Neuron (in vitro differentiated cells): ENCODE measurements at regions not wholly inside any gene's neighbourhood (a gene's known extent, or its start where the extent isn't known, plus 50 kb on each side); places are given as distances from the start of the nearest gene placed in this dataset.
A peak's percentile ranks its signal among the peaks of the same experiment; 100 is the strongest.

ENCODE experiments used
- H2AFZ ChIP-seq: one replicate; pipeline ENCODE4 v1.6.1; 2013; ENCODE audit warnings: low read depth, mild to moderate bottlenecking, inconsistent platforms, low read length, moderate library complexity
- H3K27me3 ChIP-seq: one replicate; pipeline ENCODE4 v1.6.1; 2013; ENCODE audit warnings: low read length; ENCODE audit not compliant: insufficient read depth
- H3K36me3 ChIP-seq: one replicate; pipeline ENCODE4 v1.6.1; 2013; ENCODE audit warnings: low read length; ENCODE audit not compliant: insufficient read depth
- H3K4me1 ChIP-seq: one replicate; pipeline ENCODE4 v1.6.1; 2013; ENCODE audit warnings: low read length; ENCODE audit not compliant: insufficient read depth
- H3K4me3 ChIP-seq: 2 replicates; pipeline ENCODE4 v1.5.1; 2013; ENCODE audit warnings: mild to moderate bottlenecking, low read length, moderate library complexity
- H3K9me3 ChIP-seq: one replicate; pipeline ENCODE4 v1.6.1; 2013; ENCODE audit warnings: low read length

DNA sequence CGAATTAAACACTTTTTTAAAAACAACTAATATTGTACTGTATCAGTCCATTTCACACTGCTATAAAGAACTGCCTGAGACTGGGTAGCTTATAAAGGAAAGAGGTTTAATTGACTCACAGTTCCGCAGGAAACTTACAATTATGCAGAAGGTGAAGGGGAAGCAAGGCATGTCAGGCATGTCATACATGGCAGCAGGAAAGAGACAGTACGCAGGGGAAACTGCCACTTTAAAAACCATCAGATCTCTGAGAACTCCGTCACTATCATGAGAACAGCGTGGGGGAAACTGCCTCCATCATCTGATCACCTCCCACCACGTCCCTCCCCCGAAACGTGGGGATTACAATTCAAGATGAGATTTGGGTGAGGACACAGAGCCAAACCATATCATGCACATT is 162.8 kb upstream of the TPM1 start:
- peaks cover 4% of the 10 kb centered on the region for H3K9me3 ChIP-seq
- no peaks in the 10 kb centered on the region for H3K4me1 ChIP-seq
- no peaks in the 10 kb centered on the region for H3K36me3 ChIP-seq
- H3K4me3 ChIP-seq = no peak overlapping the region
- H2AFZ ChIP-seq = no peak overlapping the region
- H3K27me3 ChIP-seq = peaks cover 6% of the 10 kb centered on the region

- Histone ChIP-seq H3K9me3 (peaks cover 4% of the 10 kb centered on the region), H3K36me3 (no peaks in the 10 kb centered on the region), H3K27me3 (peaks cover 6% of the 10 kb centered on the region), H3K4me3 (no peak overlapping the region), H3K4me1 (no peaks in the 10 kb centered on the region), H2AFZ (no peak overlapping the region)
These were observed 162.3 kb upstream of the TPM1 start for GRCh38 chr15:62880278-62880677.

GRCh38 chr15:62881056-62881455 is 161.5 kb upstream of the TPM1 start:
- H3K9me3 ChIP-seq = peaks cover 4% of the 10 kb centered on the region
- H2AFZ ChIP-seq = no peak overlapping the region
- peaks cover 1% of the 10 kb centered on the region for H3K4me1 ChIP-seq
- no peak overlapping the region for H3K4me3 ChIP-seq
- peaks cover 6% of the 10 kb centered on the region for H3K27me3 ChIP-seq
- H3K36me3 ChIP-seq = no peaks in the 10 kb centered on the region

DNA sequence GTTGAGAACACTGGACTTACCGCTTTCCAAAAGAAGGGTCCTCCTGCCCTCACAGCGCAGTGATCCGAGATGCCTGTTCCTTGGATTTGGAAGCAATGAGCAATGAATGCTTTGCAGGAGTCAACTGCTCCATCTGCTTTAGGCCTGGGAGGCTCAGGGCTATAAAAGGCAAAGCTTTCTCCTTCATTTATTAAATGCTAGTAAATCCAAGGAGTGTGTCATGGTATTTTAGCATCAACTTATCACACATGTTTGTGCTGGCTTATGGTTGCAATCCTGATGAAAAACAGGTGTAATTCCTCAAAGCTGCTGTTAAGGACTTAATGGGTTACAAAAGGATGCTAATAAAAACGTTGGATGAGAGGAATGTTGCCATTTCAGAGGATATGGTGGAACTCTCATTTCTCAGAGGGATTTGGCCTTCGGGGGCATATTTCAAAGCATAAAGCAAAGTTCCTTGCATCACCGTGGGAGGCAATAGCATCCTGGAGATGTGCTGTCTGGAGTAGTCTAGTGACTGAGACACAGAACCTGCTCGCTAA is 158.5 kb upstream of the TPM1 start:
- Histone ChIP-seq H3K27me3 (peaks cover 9% of the 10 kb centered on the region), H3K9me3 (no peaks in the 10 kb centered on the region), H2AFZ (no peak overlapping the region), H3K4me3 (no peak overlapping the region), H3K36me3 (no peaks in the 10 kb centered on the region), H3K4me1 (peaks cover 21% of the 10 kb centered on the region)

DNA sequence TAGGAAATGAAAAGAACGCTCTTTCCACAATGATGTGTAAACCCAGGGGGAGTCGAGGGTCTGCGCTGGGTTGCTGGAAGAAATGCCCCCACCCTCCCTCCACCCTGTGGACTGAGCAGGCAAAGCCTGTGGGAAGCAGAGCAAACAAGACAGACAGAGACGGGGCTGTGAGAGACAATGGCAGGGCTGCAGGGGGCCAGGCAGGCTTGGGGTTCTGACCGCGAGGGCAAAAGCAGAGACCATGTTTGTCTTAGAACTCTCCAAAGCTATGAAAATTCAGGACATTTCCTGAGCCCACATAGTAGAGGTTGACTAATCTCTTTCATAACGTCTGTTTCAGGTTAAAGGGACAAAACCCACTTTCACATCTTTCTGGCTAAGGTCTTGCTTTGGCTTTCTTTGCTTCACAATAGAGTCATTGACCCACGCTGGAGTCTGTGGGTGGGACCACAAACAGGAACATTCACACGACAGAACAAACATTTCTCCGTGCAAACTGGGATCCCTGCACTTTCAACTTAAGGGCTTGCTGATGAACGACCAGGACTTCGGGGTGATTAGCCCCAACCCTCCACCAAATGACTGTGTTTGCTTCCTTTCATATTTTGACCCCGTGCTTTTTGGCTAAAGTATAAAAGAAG is 156.0 kb upstream of the TPM1 start:
- H3K4me1 ChIP-seq = peaks cover 24% of the 10 kb centered on the region
- peak overlapping the region; percentile 5 for H3K4me3 ChIP-seq

GRCh38 chr15:62887113-62887570 is 155.4 kb upstream of the TPM1 start:
- Histone ChIP-seq H3K9me3 (no peaks in the 10 kb centered on the region), H3K4me3 (peak overlapping the region; percentile 5)

More for the DNA sequence above, 156.0 kb upstream of the TPM1 start:
- Histone ChIP-seq H3K36me3 (no peaks in the 10 kb centered on the region), H3K9me3 (no peaks in the 10 kb centered on the region), H2AFZ (peak overlapping the region; percentile 35), H3K27me3 (peaks cover 11% of the 10 kb centered on the region)

GRCh38 chr15:62888623-62889022 is 153.9 kb upstream of the TPM1 start:
- Histone ChIP-seq H3K4me3 (no peak overlapping the region), H3K9me3 (no peaks in the 10 kb centered on the region), H3K4me1 (peaks cover 24% of the 10 kb centered on the region), H3K36me3 (no peaks in the 10 kb centered on the region), H3K27me3 (peaks cover 11% of the 10 kb centered on the region), H2AFZ (no peak overlapping the region)

More at GRCh38 chr15:62887113-62887570, 155.4 kb upstream of the TPM1 start:
- Histone ChIP-seq H3K4me1 (peaks cover 24% of the 10 kb centered on the region), H2AFZ (no peak overlapping the region), H3K36me3 (no peaks in the 10 kb centered on the region), H3K27me3 (peaks cover 11% of the 10 kb centered on the region)

GRCh38 chr15:62889141-62889661 is 153.3 kb upstream of the TPM1 start:
- Histone ChIP-seq H2AFZ (no peak overlapping the region), H3K4me1 (peaks cover 24% of the 10 kb centered on the region), H3K9me3 (no peaks in the 10 kb centered on the region)

DNA sequence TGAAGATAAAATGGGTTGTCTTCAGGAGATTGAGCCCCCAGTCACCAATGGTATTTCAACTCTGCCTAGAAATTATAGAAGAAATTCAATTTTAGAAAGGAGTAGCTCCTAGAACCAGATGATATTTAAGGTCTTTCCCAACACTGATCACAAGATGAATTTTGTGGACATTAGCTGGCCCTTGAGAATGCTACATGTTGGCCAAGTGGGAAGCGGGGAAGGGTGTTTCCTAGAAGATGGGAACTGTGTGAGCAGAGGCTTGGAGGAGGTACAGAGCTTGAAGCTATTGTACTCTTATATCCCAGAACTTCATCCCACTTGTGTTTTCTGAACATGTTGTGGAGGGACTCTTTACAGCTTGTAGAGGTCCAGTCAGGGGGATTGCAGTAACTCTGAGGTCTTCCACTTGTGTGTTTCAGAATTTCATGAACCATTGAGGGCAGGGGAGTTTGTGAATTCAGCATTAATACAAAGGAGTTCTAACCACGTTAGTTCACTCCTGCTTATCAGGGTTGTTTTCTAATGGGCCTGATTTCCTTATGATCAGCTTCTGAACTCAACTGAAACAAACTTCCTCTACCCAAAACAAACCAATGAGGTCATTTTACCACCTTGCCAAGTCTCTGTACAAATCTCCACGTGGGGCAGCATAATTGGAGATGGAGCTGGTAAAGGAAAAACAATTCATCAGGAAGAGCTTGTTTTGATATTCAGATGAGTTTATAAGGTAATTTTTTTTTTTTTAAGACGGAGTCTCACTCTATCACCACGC is 152.6 kb upstream of the TPM1 start:
- no peaks in the 10 kb centered on the region for H3K36me3 ChIP-seq
- no peak overlapping the region for H3K4me3 ChIP-seq
- peaks cover 6% of the 10 kb centered on the region for H3K27me3 ChIP-seq
- H3K4me1 ChIP-seq = peaks cover 24% of the 10 kb centered on the region
- no peak overlapping the region for H2AFZ ChIP-seq
- H3K9me3 ChIP-seq = no peaks in the 10 kb centered on the region

More at GRCh38 chr15:62889141-62889661, 153.3 kb upstream of the TPM1 start:
- Histone ChIP-seq H3K4me3 (no peak overlapping the region), H3K27me3 (peaks cover 9% of the 10 kb centered on the region), H3K36me3 (no peaks in the 10 kb centered on the region)

- Histone ChIP-seq H3K4me1 (peaks cover 20% of the 10 kb centered on the region), H3K36me3 (no peaks in the 10 kb centered on the region), H2AFZ (no peak overlapping the region), H3K27me3 (peaks cover 3% of the 10 kb centered on the region), H3K4me3 (no peak overlapping the region), H3K9me3 (no peaks in the 10 kb centered on the region)
These were observed 148.0 kb upstream of the TPM1 start for GRCh38 chr15:62894322-62895085.

DNA sequence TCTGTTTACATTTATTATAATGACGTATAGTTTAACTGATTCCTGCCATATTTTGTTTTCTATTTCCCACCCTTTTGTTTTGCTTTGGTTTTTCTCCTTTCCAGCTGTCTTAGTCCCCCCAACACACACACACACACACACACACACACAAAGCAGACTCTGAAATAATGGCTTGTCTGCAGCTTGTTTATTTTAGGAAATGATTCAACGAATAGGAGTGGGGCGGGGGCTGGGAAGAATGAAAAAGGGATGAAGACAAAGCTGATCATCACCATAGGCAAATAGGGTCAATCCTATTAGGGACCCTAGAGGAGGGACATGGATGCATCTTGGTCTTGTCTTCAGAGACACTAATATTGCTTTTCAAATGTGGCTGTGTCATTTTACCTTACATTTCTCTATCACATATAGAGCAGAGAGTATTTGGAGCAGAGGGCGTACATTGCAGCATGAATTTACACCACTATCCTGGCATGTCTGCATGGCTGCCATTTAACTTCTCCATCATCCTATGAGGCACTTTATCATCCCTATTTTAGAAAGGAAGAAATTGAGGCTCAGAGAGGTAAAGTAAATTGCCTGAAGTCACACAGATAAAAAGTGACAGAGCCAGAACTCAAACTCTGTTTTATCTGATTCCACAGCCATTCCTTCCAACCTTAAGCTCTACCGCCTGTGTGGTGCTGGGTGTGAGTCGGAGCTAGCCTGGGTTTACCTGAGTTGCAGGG is 147.2 kb upstream of the TPM1 start:
- H3K27me3 ChIP-seq = no peaks in the 10 kb centered on the region
- no peaks in the 10 kb centered on the region for H3K36me3 ChIP-seq
- no peak overlapping the region for H2AFZ ChIP-seq
- no peak overlapping the region for H3K4me3 ChIP-seq
- H3K9me3 ChIP-seq = no peaks in the 10 kb centered on the region
- peaks cover 20% of the 10 kb centered on the region for H3K4me1 ChIP-seq

DNA sequence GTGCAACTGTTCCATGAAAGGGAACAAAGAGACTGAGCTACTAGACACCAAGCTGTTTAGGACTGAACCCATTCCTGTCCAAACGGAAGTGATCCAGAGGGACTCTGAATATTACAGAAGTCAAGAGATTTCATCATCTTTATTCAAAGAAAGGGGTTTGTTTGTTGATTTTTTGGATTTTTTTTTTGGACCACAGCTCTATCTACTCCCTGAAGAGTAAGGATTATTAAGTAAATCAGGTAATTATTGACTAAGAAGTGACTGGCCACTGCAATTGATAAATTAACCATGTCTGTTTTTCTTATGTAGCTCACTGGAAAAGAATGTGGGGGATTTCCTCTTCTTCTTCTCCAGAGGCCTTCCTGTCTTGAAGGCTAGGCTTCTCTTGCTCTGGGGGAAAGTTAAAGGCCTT is 146.6 kb upstream of the TPM1 start:
- Histone ChIP-seq H2AFZ (no peak overlapping the region), H3K4me1 (peaks cover 20% of the 10 kb centered on the region), H3K36me3 (no peaks in the 10 kb centered on the region), H3K4me3 (no peak overlapping the region), H3K9me3 (no peaks in the 10 kb centered on the region), H3K27me3 (no peaks in the 10 kb centered on the region)
